HCT116 (cell line): ENCODE measurements at regions not wholly inside any gene's neighbourhood (a gene's known extent, or its start where the extent isn't known, plus 50 kb on each side); places are given as distances from the start of the nearest gene placed in this dataset.

Experiments
- ATAC-seq: fragments of 200-7000 bp; cut with Tn5 transposase; 2 replicates; pipeline ENCODE4 v1.9.1; 2020; ENCODE audit warnings: mild to moderate bottlenecking, moderate library complexity
- BruUV-seq: library from RNA; stranded (reverse); fragments of 400-500 nt; replicated peaks from 2 replicates; lab custom pipeline; 2021; lab: Mats Ljungman, UMichigan
- CTCF ChIA-PET: fragments of 300-600 bp; sonication (Branson Sonifier 250); formaldehyde crosslinking; loops from one replicate; lab custom pipeline; 2021; ENCODE audit warnings: antibody characterized with exemption; lab: Charles Lee
- POLR2A ChIA-PET: fragments of 300-600, 350-600 bp; sonication (Branson Sonifier 250); formaldehyde crosslinking; loops from one replicate; lab custom pipeline; 2021; ENCODE audit warnings: antibody characterized with exemption; lab: Charles Lee
- RAD21 ChIA-PET, 2 experiments: fragments of 300-600 bp; sonication (Branson Sonifier 250); formaldehyde crosslinking; loops; one replicate each; lab custom pipeline; 2023; ENCODE audit warnings: low total read pairs in 2 of 2; ENCODE audit not compliant: uncharacterized antibody in 2 of 2, unreplicated experiment in 2 of 2, low non-redundant PET in 1 of 2; lab: Charles Lee
- DNase-seq: peaks from one replicate; pipeline ENCODE4 v3.0.0-alpha.2; 2010; ENCODE audit warnings: low read depth, low spot score
- H2AFZ ChIP-seq: fragments of 200-600 bp; shearing (Covaris generic), sonication (generic); 2 replicates; pipeline ENCODE4 v1.6.1; 2017; ENCODE audit warnings: low read depth, mixed run types, mixed read lengths, antibody characterized with exemption, low read length; ENCODE audit not compliant: poor library complexity, severe bottlenecking
- H3K27ac ChIP-seq: 2 replicates; pipeline ENCODE4 v1.5.1; 2012; ENCODE audit warnings: low read depth, low read length
- H3K27me3 ChIP-seq: fragments of 200-600 bp; sonication (generic); 2 replicates; pipeline ENCODE4 v1.6.1; 2016; ENCODE audit warnings: mixed run types, low read length, mixed read lengths; ENCODE audit not compliant: insufficient read depth
- H3K36me3 ChIP-seq, 2 experiments: fragments of 200-500 bp in 1 of 2; fragments of 200-600 bp in 1 of 2; sonication (Bioruptor generic) in 1 of 2; sonication (generic) in 1 of 2; 2 replicates each; pipeline versions ENCODE4 v1.5.1 to v1.6.1; 2014 to 2016; ENCODE audit warnings: low read length in 2 of 2, inconsistent platforms in 1 of 2, mixed read lengths in 1 of 2, mixed run types in 1 of 2; ENCODE audit not compliant: insufficient read depth in 2 of 2, control insufficient read depth in 1 of 2
- H3K4me1 ChIP-seq, 2 experiments: fragments of 200-600 bp in 1 of 2; sonication (generic) in 1 of 2; 2 replicates each; pipeline versions ENCODE4 v1.5.1 to v1.6.1; 2012 to 2017; ENCODE audit warnings: low read length in 2 of 2, inconsistent platforms in 1 of 2, mild to moderate bottlenecking in 1 of 2, mixed read lengths in 1 of 2, mixed run types in 1 of 2, moderate library complexity in 1 of 2; ENCODE audit not compliant: insufficient read depth in 2 of 2, control insufficient read depth in 1 of 2
- H3K4me2 ChIP-seq: fragments of 200-600 bp; sonication (generic); 2 replicates; pipeline ENCODE4 v1.6.1; 2017; ENCODE audit warnings: mixed run types, low read length, mixed read lengths
- H3K4me3 ChIP-seq, 2 experiments: fragments of 200-600 bp in 1 of 2; sonication (generic) in 1 of 2; replicated peaks in 1 of 2; 2 replicates each; pipeline ENCODE4 v1.5.1; 2011 to 2016; ENCODE audit warnings: low read length in 2 of 2, control low read depth in 1 of 2, low read depth in 1 of 2, mild to moderate bottlenecking in 1 of 2, mixed read lengths in 1 of 2, mixed run types in 1 of 2
- H3K79me2 ChIP-seq: fragments of 200-600 bp; sonication (generic); 2 replicates; pipeline ENCODE4 v1.6.1; 2017; ENCODE audit warnings: mild to moderate bottlenecking, mixed run types, low read length, moderate library complexity, mixed read lengths; ENCODE audit not compliant: insufficient read depth
- H3K9ac ChIP-seq: fragments of 200-600 bp; sonication (generic); 2 replicates; pipeline ENCODE4 v1.6.1; 2016; ENCODE audit warnings: low read length, mixed read lengths
- H3K9me2 ChIP-seq: fragments of 200-600 bp; sonication (generic), shearing (Covaris generic); 2 replicates; pipeline ENCODE4 v1.6.1; 2017; ENCODE audit warnings: mixed run types, mild to moderate bottlenecking, moderate library complexity; ENCODE audit not compliant: insufficient read depth
- H3K9me3 ChIP-seq, 2 experiments: fragments of 200-500 bp in 1 of 2; fragments of 200-600 bp in 1 of 2; sonication (Bioruptor generic) in 1 of 2; sonication (generic) in 1 of 2; 2 replicates each; pipeline ENCODE4 v1.6.1; 2014 to 2017; ENCODE audit warnings: low read length in 2 of 2, mixed read lengths in 2 of 2, inconsistent platforms in 1 of 2, low read depth in 1 of 2, mild to moderate bottlenecking in 1 of 2, mixed run types in 1 of 2, moderate library complexity in 1 of 2; ENCODE audit not compliant: control insufficient read depth in 1 of 2, insufficient read depth in 1 of 2
- H4K20me1 ChIP-seq: fragments of 200-600 bp; sonication (generic), shearing (Covaris generic); 2 replicates; pipeline ENCODE4 v1.6.1; 2017; ENCODE audit warnings: mixed run types, mild to moderate bottlenecking, moderate library complexity; ENCODE audit not compliant: insufficient read depth
- CBX3 ChIP-seq: IDR thresholded peaks from 2 replicates; pipeline ENCODE4 v1.6.1; 2012; ENCODE audit warnings: low read depth
- CEBPB ChIP-seq: IDR thresholded peaks from 2 replicates; pipeline ENCODE4 v1.6.1; 2012; ENCODE audit warnings: low read depth
- CTCF ChIP-seq, 3 experiments: fragments of 200-600 bp in 1 of 3; sonication (generic) in 1 of 3; IDR thresholded peaks in 2 of 3; conservative IDR thresholded peaks in 1 of 3; 2 replicates each; pipeline ENCODE4 v1.5.1; 2012 to 2017; ENCODE audit warnings: low read depth in 2 of 3, low read length in 2 of 3, antibody characterized with exemption in 1 of 3, borderline replicate concordance in 1 of 3, control low read depth in 1 of 3, mild to moderate bottlenecking in 1 of 3, mixed read lengths in 1 of 3, mixed run types in 1 of 3, moderate library complexity in 1 of 3; ENCODE audit not compliant: insufficient read depth in 1 of 3
- ELF1 ChIP-seq: IDR thresholded peaks from 2 replicates; pipeline ENCODE4 v1.6.1; 2012; ENCODE audit warnings: low read depth, borderline replicate concordance
- EZH2 ChIP-seq: fragments of 200-600 bp; sonication (generic); IDR thresholded peaks from 2 replicates; pipeline ENCODE4 v1.6.1; 2017; ENCODE audit warnings: antibody characterized with exemption, mixed run types
- EZH2phosphoT487 ChIP-seq: fragments of 200-600 bp; IDR thresholded peaks from 2 replicates; pipeline ENCODE4 v1.6.1; 2018; ENCODE audit warnings: antibody characterized with exemption, borderline replicate concordance
- FOSL1 ChIP-seq: IDR thresholded peaks from 2 replicates; pipeline ENCODE4 v1.6.1; 2012; ENCODE audit warnings: low read depth
- MAX ChIP-seq: IDR thresholded peaks from 2 replicates; pipeline ENCODE4 v1.6.1; 2012
- POLR2A ChIP-seq: IDR thresholded peaks from 2 replicates; pipeline ENCODE4 v1.7.0; 2011; ENCODE audit warnings: borderline replicate concordance; ENCODE audit not compliant: insufficient read depth, insufficient read length; ENCODE audit errors: extremely low read depth
- POLR2AphosphoS5 ChIP-seq: IDR thresholded peaks from 2 replicates; pipeline ENCODE4 v1.6.1; 2011; ENCODE audit warnings: mild to moderate bottlenecking, low read depth, low read length, moderate library complexity
- SIN3A ChIP-seq: IDR thresholded peaks from 2 replicates; pipeline ENCODE4 v1.6.1; 2012; ENCODE audit warnings: low read depth
- SP1 ChIP-seq: IDR thresholded peaks from 2 replicates; pipeline ENCODE4 v1.6.1; 2012; ENCODE audit warnings: low read depth
- SRF ChIP-seq: IDR thresholded peaks from 2 replicates; pipeline ENCODE4 v1.6.1; 2012; ENCODE audit warnings: low read depth
- TCF7L2 ChIP-seq: IDR thresholded peaks from 2 replicates; pipeline ENCODE4 v1.7.0; 2011; ENCODE audit warnings: borderline replicate concordance, inconsistent platforms; ENCODE audit not compliant: insufficient read depth, insufficient read length; ENCODE audit errors: extremely low read depth
- YY1 ChIP-seq: IDR thresholded peaks from 2 replicates; pipeline ENCODE4 v1.6.1; 2011; ENCODE audit warnings: low read length, low read depth, moderate library complexity, mild to moderate bottlenecking; ENCODE audit not compliant: insufficient replicate concordance; ENCODE audit errors: extremely low read depth
- ZBTB33 ChIP-seq: IDR thresholded peaks from 2 replicates; pipeline ENCODE4 v1.6.1; 2011; ENCODE audit warnings: mild to moderate bottlenecking, low read length, moderate library complexity; ENCODE audit not compliant: insufficient replicate concordance; ENCODE audit errors: extremely low read depth
- intact Hi-C: fragments of 100-400 bp; cut with micrococcal nuclease; formaldehyde crosslinking; loops from 2 replicates; pipeline ENCODE4 v1.10.0; 2022

GRCh38 chr11:22546746-22547145 lies 78.9 kb downstream of the FANCF start:
- Histone ChIP-seq H3K4me2 (no peak overlapping the region), H3K9me3 (no peaks in the 10 kb centered on the region), H3K9ac (no peak overlapping the region), H3K9me2 (no peaks in the 10 kb centered on the region), H2AFZ (no peak overlapping the region), H3K27me3 (no peaks in the 10 kb centered on the region), H3K79me2 (no peaks in the 10 kb centered on the region), H4K20me1 (no peaks in the 10 kb centered on the region), H3K4me3 (no peak overlapping the region), H3K36me3 (no peaks in the 10 kb centered on the region), H3K27ac (no peak overlapping the region), H3K4me1 (no peaks in the 10 kb centered on the region)
- CTCF ChIA-PET: no interaction called here
- POLR2A ChIA-PET: no interaction called here
- no peak for TF ChIP-seq SP1
- TF ChIP-seq FOSL1: no peak
- TF ChIP-seq TCF7L2: no peak
- DNase-seq (no peak), ATAC-seq (no peak)
- RAD21 ChIA-PET: no interaction called here
- no TSS peak for BruUV-seq
- intact Hi-C loops: no loop called here

GRCh38 chr11:22543261-22543660 lies 82.4 kb downstream of the FANCF start:
- Histone ChIP-seq H3K4me1 (no peaks in the 10 kb centered on the region), H3K9me2 (no peaks in the 10 kb centered on the region), H3K9me3 (no peaks in the 10 kb centered on the region), H3K79me2 (no peaks in the 10 kb centered on the region), H3K4me2 (no peak overlapping the region), H2AFZ (no peak overlapping the region), H3K9ac (no peak overlapping the region), H3K4me3 (no peak overlapping the region), H3K27me3 (no peaks in the 10 kb centered on the region), H4K20me1 (no peaks in the 10 kb centered on the region; the same call in 1 of the 2 replicates), H3K27ac (no peak overlapping the region), H3K36me3 (no peaks in the 10 kb centered on the region)
- no peak for TF ChIP-seq FOSL1
- TF ChIP-seq ELF1: no peak
- TF ChIP-seq SIN3A: no peak
- no peak for TF ChIP-seq CTCF (IDR thresholded peaks at IDR 0.05 in 2 of 3, conservative IDR thresholded peaks at IDR 0.05 in 1 of 3; ENCODE audit: borderline replicate concordance in 1 of 3, insufficient read depth in 1 of 3, low read depth in 2 of 3, low read length in 2 of 3)
- no peak for TF ChIP-seq SP1
- no peak for TF ChIP-seq CEBPB
- TF ChIP-seq POLR2A: no peak
- TF ChIP-seq POLR2AphosphoS5: no peak
- no peak for TF ChIP-seq EZH2
- TF ChIP-seq ZBTB33: no peak
- TF ChIP-seq EZH2phosphoT487: no peak
- no peak for TF ChIP-seq CBX3
- TF ChIP-seq MAX: no peak
- TF ChIP-seq YY1: no peak
- TF ChIP-seq SRF: no peak
- POLR2A ChIA-PET: no interaction called here
- no peak for DNase-seq
- CTCF ChIA-PET: no interaction called here
- ATAC-seq: no peak
- no TSS peak for BruUV-seq
- intact Hi-C loops: no loop called here
- RAD21 ChIA-PET: no interaction called here
